ENCODE measurements at regions not wholly inside any gene's neighbourhood (a gene's known extent, or its start where the extent isn't known, plus 50 kb on each side); places are given as distances from the start of the nearest gene placed in this dataset.

DNA sequence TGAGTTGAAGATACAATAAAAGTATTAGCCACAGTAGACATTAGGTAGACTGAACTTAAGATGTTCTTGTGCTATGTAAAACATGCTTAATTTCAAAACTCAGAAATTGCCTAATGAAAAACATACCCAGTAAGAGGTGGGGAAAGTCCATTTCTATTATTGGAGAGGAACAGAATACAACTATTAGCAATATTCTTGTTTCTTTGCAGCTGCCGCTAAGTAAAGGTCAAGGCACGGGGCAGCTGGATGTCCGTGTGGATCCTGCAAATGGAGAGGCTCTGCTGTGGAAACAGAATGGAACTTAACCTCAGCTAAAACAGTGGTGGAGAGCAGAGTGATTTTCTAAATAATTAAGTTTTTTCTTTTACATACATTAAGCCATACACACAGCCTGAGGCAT lies 139.2 kb upstream of the ARHGAP28 start:
- H3K27me3 ChIP-seq = no peaks in the 10 kb centered on the region
- H3K27ac ChIP-seq = no peak overlapping the region
- no peaks in the 10 kb centered on the region for H3K9me3 ChIP-seq (ENCODE audit: low read depth)
- TF ChIP-seq, protein P1, sequence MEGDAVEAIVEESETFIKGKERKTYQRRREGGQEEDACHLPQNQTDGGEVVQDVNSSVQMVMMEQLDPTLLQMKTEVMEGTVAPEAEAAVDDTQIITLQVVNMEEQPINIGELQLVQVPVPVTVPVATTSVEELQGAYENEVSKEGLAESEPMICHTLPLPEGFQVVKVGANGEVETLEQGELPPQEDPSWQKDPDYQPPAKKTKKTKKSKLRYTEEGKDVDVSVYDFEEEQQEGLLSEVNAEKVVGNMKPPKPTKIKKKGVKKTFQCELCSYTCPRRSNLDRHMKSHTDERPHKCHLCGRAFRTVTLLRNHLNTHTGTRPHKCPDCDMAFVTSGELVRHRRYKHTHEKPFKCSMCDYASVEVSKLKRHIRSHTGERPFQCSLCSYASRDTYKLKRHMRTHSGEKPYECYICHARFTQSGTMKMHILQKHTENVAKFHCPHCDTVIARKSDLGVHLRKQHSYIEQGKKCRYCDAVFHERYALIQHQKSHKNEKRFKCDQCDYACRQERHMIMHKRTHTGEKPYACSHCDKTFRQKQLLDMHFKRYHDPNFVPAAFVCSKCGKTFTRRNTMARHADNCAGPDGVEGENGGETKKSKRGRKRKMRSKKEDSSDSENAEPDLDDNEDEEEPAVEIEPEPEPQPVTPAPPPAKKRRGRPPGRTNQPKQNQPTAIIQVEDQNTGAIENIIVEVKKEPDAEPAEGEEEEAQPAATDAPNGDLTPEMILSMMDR (IDR thresholded peaks at IDR 0.05; ENCODE audit: low read depth, low read length) = no peak
- H3K36me3 ChIP-seq = no peaks in the 10 kb centered on the region
- no peak overlapping the region for H3K4me3 ChIP-seq
- no peak for DNase-seq (ENCODE audit: low read depth in 1 of 2, low spot score in 1 of 2)
- peaks cover 1% of the 10 kb centered on the region for H3K4me1 ChIP-seq (ENCODE audit: low read depth)

DNA sequence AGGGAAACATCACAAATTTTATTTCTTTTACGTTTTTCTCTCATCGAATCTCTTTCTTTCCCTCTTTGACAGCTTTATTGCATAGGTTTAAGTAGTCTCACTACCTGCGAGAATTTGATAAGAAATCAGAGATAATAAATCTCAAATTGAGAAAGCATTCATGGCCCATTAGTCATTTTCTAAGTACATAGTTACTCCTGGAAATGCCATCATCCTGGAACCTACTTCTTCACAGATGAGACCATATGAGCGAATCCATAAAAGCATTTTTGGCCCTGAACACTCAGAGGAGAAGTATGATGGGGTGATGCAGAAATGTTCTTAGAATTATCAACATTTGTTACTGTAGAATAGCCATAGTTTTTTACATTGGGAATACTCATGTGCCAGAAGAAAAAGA lies 138.0 kb upstream of the ARHGAP28 start:
- no peak for DNase-seq (ENCODE audit: low read depth in 1 of 2, low spot score in 1 of 2)
- TF ChIP-seq, protein P1 (IDR thresholded peaks at IDR 0.05; ENCODE audit: low read depth, low read length) = no peak
- Histone ChIP-seq H3K9me3 (ENCODE audit: low read depth) (no peaks in the 10 kb centered on the region), H3K27me3 (no peaks in the 10 kb centered on the region), H3K4me3 (no peak overlapping the region), H3K4me1 (ENCODE audit: low read depth) (peaks cover 5% of the 10 kb centered on the region), H3K27ac (no peak overlapping the region), H3K36me3 (no peaks in the 10 kb centered on the region)

DNA sequence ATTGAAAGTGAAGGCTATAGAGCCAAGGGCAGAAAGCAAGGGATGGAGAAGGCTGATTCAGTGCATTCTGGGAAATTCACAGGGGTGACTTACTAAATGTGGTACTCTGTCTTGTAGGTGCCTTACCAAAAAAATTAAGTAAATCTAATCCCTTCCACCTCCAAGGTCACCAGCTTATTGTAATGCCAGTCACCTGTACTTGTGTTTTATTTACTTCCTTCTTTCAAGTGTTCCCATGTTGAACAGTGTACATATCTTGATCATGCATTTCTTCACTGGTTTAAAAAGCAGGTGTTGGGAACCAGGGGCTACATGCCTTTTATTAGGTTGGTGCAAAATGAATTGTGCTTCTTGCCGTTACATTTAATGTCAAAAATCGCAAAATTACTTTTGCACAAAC lies 137.0 kb upstream of the ARHGAP28 start:
- no peak for DNase-seq (ENCODE audit: low read depth in 1 of 2, low spot score in 1 of 2)
- Histone ChIP-seq H3K4me1 (ENCODE audit: low read depth) (peaks cover 8% of the 10 kb centered on the region), H3K27ac (no peak overlapping the region), H3K27me3 (no peaks in the 10 kb centered on the region), H3K4me3 (no peak overlapping the region), H3K36me3 (no peaks in the 10 kb centered on the region), H3K9me3 (ENCODE audit: low read depth) (no peaks in the 10 kb centered on the region)
- TF ChIP-seq, protein P1 (IDR thresholded peaks at IDR 0.05; ENCODE audit: low read depth, low read length) = no peak

DNA sequence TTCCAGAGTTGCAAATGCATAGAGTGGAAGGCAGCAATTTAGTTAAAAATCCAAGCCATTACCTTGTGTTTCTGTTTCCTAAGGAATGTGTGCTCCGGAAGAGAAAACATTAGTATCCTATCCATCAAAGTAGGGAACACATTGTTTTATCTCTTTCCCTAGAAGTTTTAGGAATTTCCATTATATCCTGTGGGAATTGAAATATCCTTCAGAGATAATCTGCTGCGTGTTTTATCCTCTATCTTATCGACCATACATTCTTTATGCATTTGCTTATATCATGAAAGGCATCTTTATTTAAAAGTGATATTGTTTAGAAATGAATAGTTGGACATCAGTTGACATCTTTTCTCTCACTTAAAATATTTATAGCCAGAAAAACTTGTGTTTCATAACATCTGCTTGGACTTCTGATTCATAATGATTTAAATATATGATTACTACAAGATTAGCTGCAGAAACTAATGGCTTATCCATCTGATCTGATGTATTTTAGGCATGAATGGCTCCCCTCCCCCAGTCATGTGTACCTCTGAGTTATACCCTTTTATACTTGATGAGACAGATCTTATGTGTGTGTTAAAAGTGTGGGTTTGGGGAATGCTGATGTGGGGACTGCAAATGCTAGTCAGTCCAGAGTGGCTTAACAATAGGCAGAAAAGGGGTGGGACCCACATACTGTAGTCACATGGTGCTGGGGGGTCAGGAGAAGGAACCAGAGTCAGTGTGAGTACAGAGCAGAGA lies 136.2 kb upstream of the ARHGAP28 start:
- no peaks in the 10 kb centered on the region for H3K27me3 ChIP-seq
- H3K27ac ChIP-seq = no peak overlapping the region
- H3K4me1 ChIP-seq (ENCODE audit: low read depth) = peaks cover 15% of the 10 kb centered on the region
- no peak for DNase-seq (ENCODE audit: low read depth in 1 of 2, low spot score in 1 of 2)
- H3K4me3 ChIP-seq = no peak overlapping the region
- TF ChIP-seq, protein P1 (IDR thresholded peaks at IDR 0.05; ENCODE audit: low read depth, low read length) = no peak
- no peaks in the 10 kb centered on the region for H3K36me3 ChIP-seq
- no peaks in the 10 kb centered on the region for H3K9me3 ChIP-seq (ENCODE audit: low read depth)

DNA sequence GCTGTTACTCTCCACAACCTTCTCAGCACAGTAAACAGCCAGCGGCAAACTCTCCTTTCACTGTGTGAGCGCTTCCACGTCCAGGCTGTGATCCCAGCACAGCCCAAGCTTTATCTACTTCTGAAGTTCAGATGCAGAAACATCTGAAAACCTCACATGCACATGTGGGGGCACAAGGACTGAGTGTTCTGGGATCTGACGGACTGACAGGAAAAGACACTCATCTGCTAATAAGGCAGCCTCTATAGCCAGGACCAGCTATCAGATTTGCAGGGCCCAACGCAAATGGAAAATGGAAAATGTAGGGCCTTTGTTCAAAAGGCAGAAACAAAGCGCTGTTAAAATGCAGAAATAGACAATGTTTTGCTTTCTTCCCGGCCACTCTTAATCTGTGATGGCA lies 133.8 kb upstream of the ARHGAP28 start:
- Histone ChIP-seq H3K27ac (no peak overlapping the region), H3K27me3 (no peaks in the 10 kb centered on the region), H3K4me1 (ENCODE audit: low read depth) (peaks cover 18% of the 10 kb centered on the region), H3K36me3 (no peaks in the 10 kb centered on the region), H3K4me3 (no peak overlapping the region), H3K9me3 (ENCODE audit: low read depth) (no peaks in the 10 kb centered on the region)
- TF ChIP-seq, protein P1 (IDR thresholded peaks at IDR 0.05; ENCODE audit: low read depth, low read length) = no peak
- no peak for DNase-seq (ENCODE audit: low read depth in 1 of 2, low spot score in 1 of 2)
